ENCODE measurements at regions not wholly inside any gene's neighbourhood (a gene's known extent, or its start where the extent isn't known, plus 50 kb on each side); places are given as distances from the start of the nearest gene placed in this dataset.

DNA sequence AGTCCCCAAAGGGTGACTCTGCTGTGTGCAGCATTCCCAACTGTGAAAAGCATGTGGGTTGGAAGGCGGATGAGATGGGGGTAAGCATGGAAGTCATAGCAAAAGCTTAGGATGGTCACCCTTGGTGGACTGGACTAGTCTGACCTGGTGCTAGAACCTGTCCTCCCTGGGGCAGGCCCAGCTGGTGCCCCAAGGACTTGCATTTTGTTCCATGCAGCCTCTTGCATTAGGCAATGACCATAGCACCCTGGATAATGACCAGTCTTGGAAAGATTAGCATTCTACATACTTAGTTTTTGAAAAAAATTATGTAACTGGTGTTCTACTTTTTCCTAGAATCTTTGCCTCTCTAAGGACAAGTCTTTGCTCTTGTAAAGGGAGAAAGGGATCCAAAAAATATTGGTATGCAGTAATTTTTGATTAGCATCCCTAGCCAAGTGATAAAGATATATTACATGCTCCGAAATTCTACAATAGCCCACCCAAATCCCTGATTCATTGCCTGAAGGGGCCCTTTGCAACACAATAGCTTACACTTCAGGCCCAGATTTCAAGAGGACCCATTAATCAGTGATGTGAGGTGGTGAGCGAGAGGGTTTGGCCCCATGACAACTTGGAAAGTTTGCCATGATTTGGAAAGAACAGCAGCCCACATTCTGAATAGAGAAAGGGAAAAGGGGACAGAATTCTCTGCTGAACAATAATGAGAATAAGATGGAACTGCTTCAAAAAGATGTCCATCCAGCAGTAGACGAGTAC, 93.3 kb upstream of the CD180 start:
- H4K20me1 ChIP-seq (ENCODE audit: insufficient read depth) = no peaks in the 10 kb centered on the region
- ChIA-PET POLR2A (no interaction called here), CTCF (no interaction called here), RAD21 (ENCODE audit: low non-redundant PET in 1 of 2, low total read pairs in 2 of 2, uncharacterized antibody in 2 of 2, unreplicated experiment in 2 of 2) (no interaction called here)
- no peak overlapping the region for H3K4me3 ChIP-seq (replicated peaks in 1 of 2; ENCODE audit: low read depth in 1 of 2, low read length in 2 of 2)
- intact Hi-C loops (cut with micrococcal nuclease) = no loop called here
- no peak overlapping the region for H2AFZ ChIP-seq (ENCODE audit: low read depth, low read length, poor library complexity, severe bottlenecking)
- no TSS peak for BruUV-seq (replicated peaks)
- H3K9ac ChIP-seq (ENCODE audit: low read length) = no peak overlapping the region
- no peaks in the 10 kb centered on the region for H3K36me3 ChIP-seq (ENCODE audit: control insufficient read depth in 1 of 2, insufficient read depth in 2 of 2, low read length in 2 of 2)
- TF ChIP-seq SRF (IDR thresholded peaks at IDR 0.05; ENCODE audit: low read depth) = no peak
- TF ChIP-seq, protein P1, sequence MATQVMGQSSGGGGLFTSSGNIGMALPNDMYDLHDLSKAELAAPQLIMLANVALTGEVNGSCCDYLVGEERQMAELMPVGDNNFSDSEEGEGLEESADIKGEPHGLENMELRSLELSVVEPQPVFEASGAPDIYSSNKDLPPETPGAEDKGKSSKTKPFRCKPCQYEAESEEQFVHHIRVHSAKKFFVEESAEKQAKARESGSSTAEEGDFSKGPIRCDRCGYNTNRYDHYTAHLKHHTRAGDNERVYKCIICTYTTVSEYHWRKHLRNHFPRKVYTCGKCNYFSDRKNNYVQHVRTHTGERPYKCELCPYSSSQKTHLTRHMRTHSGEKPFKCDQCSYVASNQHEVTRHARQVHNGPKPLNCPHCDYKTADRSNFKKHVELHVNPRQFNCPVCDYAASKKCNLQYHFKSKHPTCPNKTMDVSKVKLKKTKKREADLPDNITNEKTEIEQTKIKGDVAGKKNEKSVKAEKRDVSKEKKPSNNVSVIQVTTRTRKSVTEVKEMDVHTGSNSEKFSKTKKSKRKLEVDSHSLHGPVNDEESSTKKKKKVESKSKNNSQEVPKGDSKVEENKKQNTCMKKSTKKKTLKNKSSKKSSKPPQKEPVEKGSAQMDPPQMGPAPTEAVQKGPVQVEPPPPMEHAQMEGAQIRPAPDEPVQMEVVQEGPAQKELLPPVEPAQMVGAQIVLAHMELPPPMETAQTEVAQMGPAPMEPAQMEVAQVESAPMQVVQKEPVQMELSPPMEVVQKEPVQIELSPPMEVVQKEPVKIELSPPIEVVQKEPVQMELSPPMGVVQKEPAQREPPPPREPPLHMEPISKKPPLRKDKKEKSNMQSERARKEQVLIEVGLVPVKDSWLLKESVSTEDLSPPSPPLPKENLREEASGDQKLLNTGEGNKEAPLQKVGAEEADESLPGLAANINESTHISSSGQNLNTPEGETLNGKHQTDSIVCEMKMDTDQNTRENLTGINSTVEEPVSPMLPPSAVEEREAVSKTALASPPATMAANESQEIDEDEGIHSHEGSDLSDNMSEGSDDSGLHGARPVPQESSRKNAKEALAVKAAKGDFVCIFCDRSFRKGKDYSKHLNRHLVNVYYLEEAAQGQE (IDR thresholded peaks at IDR 0.05; ENCODE audit: low read depth) = no peak
- no peak for TF ChIP-seq CEBPB (IDR thresholded peaks at IDR 0.05; ENCODE audit: low read depth)
- TF ChIP-seq ZFX (IDR thresholded peaks at IDR 0.05) = no peak
- TF ChIP-seq ZNF274 (IDR thresholded peaks at IDR 0.05; ENCODE audit: low read depth, low read length) = no peak
- no peak for TF ChIP-seq EGR1 (IDR thresholded peaks at IDR 0.05; ENCODE audit: low read depth)
- TF ChIP-seq, protein P2, sequence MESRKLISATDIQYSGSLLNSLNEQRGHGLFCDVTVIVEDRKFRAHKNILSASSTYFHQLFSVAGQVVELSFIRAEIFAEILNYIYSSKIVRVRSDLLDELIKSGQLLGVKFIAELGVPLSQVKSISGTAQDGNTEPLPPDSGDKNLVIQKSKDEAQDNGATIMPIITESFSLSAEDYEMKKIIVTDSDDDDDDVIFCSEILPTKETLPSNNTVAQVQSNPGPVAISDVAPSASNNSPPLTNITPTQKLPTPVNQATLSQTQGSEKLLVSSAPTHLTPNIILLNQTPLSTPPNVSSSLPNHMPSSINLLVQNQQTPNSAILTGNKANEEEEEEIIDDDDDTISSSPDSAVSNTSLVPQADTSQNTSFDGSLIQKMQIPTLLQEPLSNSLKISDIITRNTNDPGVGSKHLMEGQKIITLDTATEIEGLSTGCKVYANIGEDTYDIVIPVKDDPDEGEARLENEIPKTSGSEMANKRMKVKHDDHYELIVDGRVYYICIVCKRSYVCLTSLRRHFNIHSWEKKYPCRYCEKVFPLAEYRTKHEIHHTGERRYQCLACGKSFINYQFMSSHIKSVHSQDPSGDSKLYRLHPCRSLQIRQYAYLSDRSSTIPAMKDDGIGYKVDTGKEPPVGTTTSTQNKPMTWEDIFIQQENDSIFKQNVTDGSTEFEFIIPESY (IDR thresholded peaks at IDR 0.05; ENCODE audit: extremely low read depth, insufficient replicate concordance, low read length) = no peak
- no peak for TF ChIP-seq EZH2phosphoT487 (IDR thresholded peaks at IDR 0.05; ENCODE audit: borderline replicate concordance)
- TF ChIP-seq POLR2AphosphoS5 (IDR thresholded peaks at IDR 0.05; ENCODE audit: low read depth, low read length) = no peak
- TF ChIP-seq EZH2 (IDR thresholded peaks at IDR 0.05) = no peak
- no peak for TF ChIP-seq TCF7L2 (IDR thresholded peaks at IDR 0.05; ENCODE audit: borderline replicate concordance, extremely low read depth, insufficient read depth, insufficient read length)
- TF ChIP-seq SIN3A (IDR thresholded peaks at IDR 0.05; ENCODE audit: low read depth) = no peak
- no peaks in the 10 kb centered on the region for H3K79me2 ChIP-seq (ENCODE audit: insufficient read depth, low read length)
- no peaks in the 10 kb centered on the region for H3K9me2 ChIP-seq (ENCODE audit: insufficient read depth)
- H3K9me3 ChIP-seq (ENCODE audit: control insufficient read depth in 1 of 2, insufficient read depth in 1 of 2, low read depth in 1 of 2, low read length in 2 of 2) = no peaks in the 10 kb centered on the region
- no peak overlapping the region for H3K27ac ChIP-seq (ENCODE audit: low read depth, low read length)
- ATAC-seq = no peak
- H3K4me2 ChIP-seq (ENCODE audit: low read length) = no peak overlapping the region
- H3K27me3 ChIP-seq (ENCODE audit: insufficient read depth, low read length) = peaks cover 28% of the 10 kb centered on the region
- no peaks in the 10 kb centered on the region for H3K4me1 ChIP-seq (ENCODE audit: control insufficient read depth in 1 of 2, insufficient read depth in 2 of 2, low read length in 2 of 2)
- DNase-seq (ENCODE audit: low read depth, low spot score) = no peak
